Body of pancreas (tissue), 4 donors: ENCODE measurements at regions not wholly inside any gene's neighbourhood (a gene's known extent, or its start where the extent isn't known, plus 50 kb on each side); places are given as distances from the start of the nearest gene placed in this dataset.

Source experiments
- ATAC-seq: fragments of 150-250 bp; one replicate; pipeline ENCODE4 v1.9.1; 2016
- DNase-seq, 4 donors: peaks; one replicate each; pipeline ENCODE4 v3.0.0-alpha.2; 2019
- H3K27ac ChIP-seq, 4 donors: fragments of 200-600 bp; sonication (generic); 1 replicate in 3 of 4; 2 replicates in 1 of 4; pipeline versions ENCODE4 v1.5.1 to v1.6.1; 2016 to 2019; ENCODE audit warnings: mild to moderate bottlenecking in 1 of 4, mixed read lengths in 1 of 4, moderate library complexity in 1 of 4
- H3K27me3 ChIP-seq, 2 donors: fragments of 200-600 bp; sonication (generic); one replicate each; pipeline ENCODE4 v1.6.0; 2016; ENCODE audit warnings: mild to moderate bottlenecking in 1 of 2
- H3K36me3 ChIP-seq, 2 donors: fragments of 200-600 bp; sonication (generic); replicated peaks in 1 of 2; 2 replicates each; pipeline ENCODE4 v1.5.1; 2016; ENCODE audit warnings: low read depth in 2 of 2; ENCODE audit not compliant: insufficient read depth in 1 of 2
- H3K4me1 ChIP-seq: fragments of 200-600 bp; sonication (generic); one replicate; pipeline ENCODE4 v1.6.0; 2016
- H3K4me3 ChIP-seq, 2 donors: fragments of 200-600 bp; sonication (generic); 1 replicate in 1 of 2; 2 replicates in 1 of 2; pipeline ENCODE4 v1.5.1; 2016 to 2019
- H3K9me3 ChIP-seq, 3 donors: fragments of 200-600 bp; sonication (generic); 1 replicate in 2 of 3; 2 replicates in 1 of 3; pipeline ENCODE4 v1.5.1; 2016
- POLR2A ChIP-seq, 3 donors: fragments of 450-650 bp; IDR thresholded peaks; one replicate each; pipeline ENCODE4 v1.6.1; 2016; ENCODE audit warnings: antibody characterized with exemption in 3 of 3, mild to moderate bottlenecking in 2 of 3
- WGBS, 2 donors: methylation state at CpG; one replicate each; pipeline ENCODE4 v1.1.5; 2017; 5-methylcytosine and 5-hydroxymethylcytosine counted together
- intact Hi-C: fragments of 100-400 bp; cut with DNase I; formaldehyde crosslinking; loops from one replicate; pipeline ENCODE4 v1.15.1; 2023
- TF ChIP-seq, protein P1 (sequence below), 7 experiments: fragments of 450-650 bp in 4 of 7; fragments of 200-600 bp in 3 of 7; sonication (generic) in 3 of 7; IDR thresholded peaks; one replicate each; pipeline ENCODE4 v1.5.1; 2016 to 2019; ENCODE audit warnings: antibody characterized with exemption in 7 of 7

DNA sequence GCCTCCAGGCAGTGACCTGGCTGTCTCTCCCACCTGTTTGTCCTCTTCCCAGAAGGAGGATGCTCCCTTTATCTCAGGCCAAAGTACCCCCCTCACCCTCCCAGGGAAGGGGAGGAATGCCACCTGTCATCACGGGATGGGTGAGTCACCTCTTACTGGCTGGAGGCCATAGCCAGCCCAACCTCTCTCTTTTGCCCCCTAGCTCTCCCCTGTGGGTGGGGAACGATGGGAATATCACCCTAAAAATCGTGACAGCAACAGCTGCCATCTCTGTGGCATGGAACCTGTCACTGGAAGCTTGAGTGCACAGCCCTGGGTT lies 137.5 kb upstream of the PTPN1 start:
- 19 to 40% methylated on average over 3 of the region's 3 CpGs for WGBS, 2 donors
- intact Hi-C loops = no loop called here
- TF ChIP-seq, protein P1, sequence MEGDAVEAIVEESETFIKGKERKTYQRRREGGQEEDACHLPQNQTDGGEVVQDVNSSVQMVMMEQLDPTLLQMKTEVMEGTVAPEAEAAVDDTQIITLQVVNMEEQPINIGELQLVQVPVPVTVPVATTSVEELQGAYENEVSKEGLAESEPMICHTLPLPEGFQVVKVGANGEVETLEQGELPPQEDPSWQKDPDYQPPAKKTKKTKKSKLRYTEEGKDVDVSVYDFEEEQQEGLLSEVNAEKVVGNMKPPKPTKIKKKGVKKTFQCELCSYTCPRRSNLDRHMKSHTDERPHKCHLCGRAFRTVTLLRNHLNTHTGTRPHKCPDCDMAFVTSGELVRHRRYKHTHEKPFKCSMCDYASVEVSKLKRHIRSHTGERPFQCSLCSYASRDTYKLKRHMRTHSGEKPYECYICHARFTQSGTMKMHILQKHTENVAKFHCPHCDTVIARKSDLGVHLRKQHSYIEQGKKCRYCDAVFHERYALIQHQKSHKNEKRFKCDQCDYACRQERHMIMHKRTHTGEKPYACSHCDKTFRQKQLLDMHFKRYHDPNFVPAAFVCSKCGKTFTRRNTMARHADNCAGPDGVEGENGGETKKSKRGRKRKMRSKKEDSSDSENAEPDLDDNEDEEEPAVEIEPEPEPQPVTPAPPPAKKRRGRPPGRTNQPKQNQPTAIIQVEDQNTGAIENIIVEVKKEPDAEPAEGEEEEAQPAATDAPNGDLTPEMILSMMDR (IDR thresholded peaks at IDR 0.05) = no peak
- no peak for TF ChIP-seq POLR2A (IDR thresholded peaks at IDR 0.05)
- Histone ChIP-seq H3K36me3 (no peaks in the 10 kb centered on the region), H3K4me1 (peaks cover 40% of the 10 kb centered on the region), H3K27ac (peak overlapping the region in 3 of 4 donors; percentile 39 to 55 (median 40)), H3K27me3 (no peaks in the 10 kb centered on the region), H3K4me3 (no peak overlapping the region), H3K9me3 (no peaks in the 10 kb centered on the region)
- DNase-seq = peak in 2 of 4 donors; percentile 48 to 57
- no peak for ATAC-seq

DNA sequence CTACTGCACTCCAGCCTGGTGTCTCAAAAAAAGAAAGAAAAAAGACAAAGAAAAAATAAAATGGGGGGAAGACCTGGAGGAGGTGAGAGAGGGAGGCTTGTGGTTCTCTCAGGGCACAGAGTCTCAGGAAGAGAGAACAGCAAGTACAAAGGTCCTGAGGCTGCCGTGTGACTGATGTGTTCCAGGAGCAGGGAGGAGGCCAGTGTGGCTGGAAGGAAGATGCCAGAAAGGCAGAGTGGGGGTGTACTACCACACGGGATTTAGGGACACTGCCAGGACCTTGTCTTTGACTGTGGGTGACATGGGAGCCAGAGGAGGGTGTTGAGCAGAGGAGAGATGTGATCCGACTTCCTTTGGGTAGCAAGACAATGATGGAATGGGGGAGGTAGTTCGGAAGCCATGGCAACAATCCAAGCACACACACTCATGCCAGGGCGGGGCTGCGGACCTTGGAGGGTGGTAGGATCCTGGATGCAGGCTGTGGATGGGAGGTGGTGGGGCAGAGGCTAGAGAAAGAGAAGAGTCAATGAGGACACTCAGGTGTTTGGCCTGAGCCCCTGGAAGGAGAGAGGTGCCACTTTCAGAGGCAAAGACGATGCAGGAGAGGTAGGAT lies 136.4 kb upstream of the PTPN1 start:
- 59 to 74% methylated on average over 7 of the region's 7 CpGs for WGBS, 2 donors
- intact Hi-C loops = no loop called here
- peaks cover 44% of the 10 kb centered on the region for H3K4me1 ChIP-seq
- ATAC-seq (no peak), DNase-seq (no peak)
- no peaks in the 10 kb centered on the region for H3K27me3 ChIP-seq
- H3K9me3 ChIP-seq = no peaks in the 10 kb centered on the region
- no peak overlapping the region for H3K27ac ChIP-seq
- no peaks in the 10 kb centered on the region for H3K36me3 ChIP-seq
- H3K4me3 ChIP-seq = no peak overlapping the region
- no peak for TF ChIP-seq POLR2A (IDR thresholded peaks at IDR 0.05)
- TF ChIP-seq, protein P1 (IDR thresholded peaks at IDR 0.05) = no peak

DNA sequence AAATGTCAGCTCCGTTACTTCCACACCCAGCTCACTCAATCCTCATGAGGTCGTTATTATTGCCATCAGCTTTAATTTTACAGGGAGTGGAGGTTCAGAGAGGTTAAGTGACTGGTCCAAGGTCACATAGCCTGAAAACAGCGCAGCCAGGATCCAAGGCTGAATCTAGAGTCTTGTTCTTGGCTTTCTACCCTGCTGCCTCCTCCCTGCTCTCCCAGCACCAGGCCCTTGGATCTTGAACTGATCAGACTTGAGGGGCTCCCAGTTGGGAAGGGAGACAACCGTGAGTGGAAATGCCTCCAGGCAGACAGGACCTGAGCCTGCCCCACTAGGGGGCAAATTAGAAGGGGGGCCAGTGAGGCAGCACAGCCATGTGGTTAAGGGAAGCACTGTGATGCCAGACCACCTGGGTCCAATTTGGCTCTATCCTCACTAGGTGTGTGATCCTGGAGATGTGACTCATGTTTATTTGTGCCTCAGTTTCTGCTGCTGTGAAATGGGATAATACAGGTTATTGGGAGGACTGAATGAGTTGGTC lies 135.6 kb upstream of the PTPN1 start:
- 68 to 77% methylated on average over 4 of the region's 4 CpGs for WGBS, 2 donors
- no peaks in the 10 kb centered on the region for H3K27me3 ChIP-seq
- intact Hi-C loops = no loop called here
- no peaks in the 10 kb centered on the region for H3K36me3 ChIP-seq
- no peak overlapping the region for H3K27ac ChIP-seq
- ATAC-seq (no peak), DNase-seq (no peak)
- peaks cover 44% of the 10 kb centered on the region for H3K4me1 ChIP-seq
- no peak for TF ChIP-seq POLR2A (IDR thresholded peaks at IDR 0.05)
- TF ChIP-seq, protein P1 (IDR thresholded peaks at IDR 0.05) = no peak
- H3K4me3 ChIP-seq = no peak overlapping the region
- H3K9me3 ChIP-seq = no peaks in the 10 kb centered on the region

DNA sequence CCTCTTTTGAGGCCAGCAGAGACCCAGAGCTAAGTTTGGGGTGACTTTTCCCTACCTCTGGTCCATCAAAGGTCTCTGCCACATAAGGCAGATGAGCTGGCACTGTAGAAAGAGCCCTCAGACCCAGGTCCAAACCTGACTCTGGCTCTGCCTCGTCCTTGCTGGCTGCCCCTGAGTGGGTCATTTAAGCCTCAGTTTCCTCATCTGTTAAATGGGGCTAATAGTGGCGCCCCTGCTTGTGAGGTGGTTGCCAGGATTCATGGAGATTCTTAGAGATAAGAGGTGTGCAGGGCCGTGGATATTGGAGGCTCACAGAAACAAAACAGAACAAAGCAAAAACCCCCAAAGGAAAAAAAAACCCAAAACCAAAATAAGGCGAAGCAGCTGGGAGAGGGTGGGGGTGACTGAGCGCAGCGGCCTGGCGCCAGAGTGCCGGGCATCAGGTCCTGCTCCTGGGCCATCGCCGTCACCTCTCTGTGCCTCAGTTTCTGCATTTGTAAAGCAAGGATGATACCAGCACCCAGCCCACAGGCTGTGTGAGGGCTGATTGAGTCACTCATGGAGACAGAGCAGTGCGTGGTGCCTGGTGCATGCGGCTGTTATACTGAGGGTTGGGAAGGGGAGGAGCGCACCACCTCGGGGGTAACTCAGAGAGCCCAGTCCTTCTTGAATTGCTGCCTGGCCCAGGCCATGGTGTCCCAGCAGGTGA lies 133.8 kb upstream of the PTPN1 start:
- H3K27ac ChIP-seq = no peak overlapping the region
- WGBS, 2 donors = 88 to 89% methylated on average over 14 of the region's 14 CpGs
- no peak for TF ChIP-seq POLR2A (IDR thresholded peaks at IDR 0.05)
- TF ChIP-seq, protein P1 (IDR thresholded peaks at IDR 0.05) = no peak
- no peaks in the 10 kb centered on the region for H3K27me3 ChIP-seq
- ATAC-seq = no peak
- no peaks in the 10 kb centered on the region for H3K36me3 ChIP-seq
- H3K9me3 ChIP-seq = no peaks in the 10 kb centered on the region
- intact Hi-C loops = no loop called here
- peaks cover 49% of the 10 kb centered on the region for H3K4me1 ChIP-seq
- no peak for DNase-seq
- H3K4me3 ChIP-seq = no peak overlapping the region
